HCT116 (cell line): ENCODE measurements at regions not wholly inside any gene's neighbourhood (a gene's known extent, or its start where the extent isn't known, plus 50 kb on each side); places are given as distances from the start of the nearest gene placed in this dataset.

Source experiments
- ATAC-seq: fragments of 200-7000 bp; cut with Tn5 transposase; 2 replicates; pipeline ENCODE4 v1.9.1; 2020; ENCODE audit warnings: mild to moderate bottlenecking, moderate library complexity
- BruUV-seq: library from RNA; stranded (reverse); fragments of 400-500 nt; replicated peaks from 2 replicates; lab custom pipeline; 2021; lab: Mats Ljungman, UMichigan
- CTCF ChIA-PET: fragments of 300-600 bp; sonication (Branson Sonifier 250); formaldehyde crosslinking; loops from one replicate; lab custom pipeline; 2021; ENCODE audit warnings: antibody characterized with exemption; lab: Charles Lee
- POLR2A ChIA-PET: fragments of 300-600, 350-600 bp; sonication (Branson Sonifier 250); formaldehyde crosslinking; loops from one replicate; lab custom pipeline; 2021; ENCODE audit warnings: antibody characterized with exemption; lab: Charles Lee
- RAD21 ChIA-PET, 2 experiments: fragments of 300-600 bp; sonication (Branson Sonifier 250); formaldehyde crosslinking; loops; one replicate each; lab custom pipeline; 2023; ENCODE audit warnings: low total read pairs in 2 of 2; ENCODE audit not compliant: uncharacterized antibody in 2 of 2, unreplicated experiment in 2 of 2, low non-redundant PET in 1 of 2; lab: Charles Lee
- DNase-seq: peaks from one replicate; pipeline ENCODE4 v3.0.0-alpha.2; 2010; ENCODE audit warnings: low read depth, low spot score
- H2AFZ ChIP-seq: fragments of 200-600 bp; shearing (Covaris generic), sonication (generic); 2 replicates; pipeline ENCODE4 v1.6.1; 2017; ENCODE audit warnings: low read depth, mixed run types, mixed read lengths, antibody characterized with exemption, low read length; ENCODE audit not compliant: poor library complexity, severe bottlenecking
- H3K27ac ChIP-seq: 2 replicates; pipeline ENCODE4 v1.5.1; 2012; ENCODE audit warnings: low read depth, low read length
- H3K27me3 ChIP-seq: fragments of 200-600 bp; sonication (generic); 2 replicates; pipeline ENCODE4 v1.6.1; 2016; ENCODE audit warnings: mixed run types, low read length, mixed read lengths; ENCODE audit not compliant: insufficient read depth
- H3K36me3 ChIP-seq, 2 experiments: fragments of 200-500 bp in 1 of 2; fragments of 200-600 bp in 1 of 2; sonication (Bioruptor generic) in 1 of 2; sonication (generic) in 1 of 2; 2 replicates each; pipeline versions ENCODE4 v1.5.1 to v1.6.1; 2014 to 2016; ENCODE audit warnings: low read length in 2 of 2, inconsistent platforms in 1 of 2, mixed read lengths in 1 of 2, mixed run types in 1 of 2; ENCODE audit not compliant: insufficient read depth in 2 of 2, control insufficient read depth in 1 of 2
- H3K4me1 ChIP-seq, 2 experiments: fragments of 200-600 bp in 1 of 2; sonication (generic) in 1 of 2; 2 replicates each; pipeline versions ENCODE4 v1.5.1 to v1.6.1; 2012 to 2017; ENCODE audit warnings: low read length in 2 of 2, inconsistent platforms in 1 of 2, mild to moderate bottlenecking in 1 of 2, mixed read lengths in 1 of 2, mixed run types in 1 of 2, moderate library complexity in 1 of 2; ENCODE audit not compliant: insufficient read depth in 2 of 2, control insufficient read depth in 1 of 2
- H3K4me2 ChIP-seq: fragments of 200-600 bp; sonication (generic); 2 replicates; pipeline ENCODE4 v1.6.1; 2017; ENCODE audit warnings: mixed run types, low read length, mixed read lengths
- H3K4me3 ChIP-seq, 2 experiments: fragments of 200-600 bp in 1 of 2; sonication (generic) in 1 of 2; replicated peaks in 1 of 2; 2 replicates each; pipeline ENCODE4 v1.5.1; 2011 to 2016; ENCODE audit warnings: low read length in 2 of 2, control low read depth in 1 of 2, low read depth in 1 of 2, mild to moderate bottlenecking in 1 of 2, mixed read lengths in 1 of 2, mixed run types in 1 of 2
- H3K79me2 ChIP-seq: fragments of 200-600 bp; sonication (generic); 2 replicates; pipeline ENCODE4 v1.6.1; 2017; ENCODE audit warnings: mild to moderate bottlenecking, mixed run types, low read length, moderate library complexity, mixed read lengths; ENCODE audit not compliant: insufficient read depth
- H3K9ac ChIP-seq: fragments of 200-600 bp; sonication (generic); 2 replicates; pipeline ENCODE4 v1.6.1; 2016; ENCODE audit warnings: low read length, mixed read lengths
- H3K9me2 ChIP-seq: fragments of 200-600 bp; sonication (generic), shearing (Covaris generic); 2 replicates; pipeline ENCODE4 v1.6.1; 2017; ENCODE audit warnings: mixed run types, mild to moderate bottlenecking, moderate library complexity; ENCODE audit not compliant: insufficient read depth
- H3K9me3 ChIP-seq, 2 experiments: fragments of 200-500 bp in 1 of 2; fragments of 200-600 bp in 1 of 2; sonication (Bioruptor generic) in 1 of 2; sonication (generic) in 1 of 2; 2 replicates each; pipeline ENCODE4 v1.6.1; 2014 to 2017; ENCODE audit warnings: low read length in 2 of 2, mixed read lengths in 2 of 2, inconsistent platforms in 1 of 2, low read depth in 1 of 2, mild to moderate bottlenecking in 1 of 2, mixed run types in 1 of 2, moderate library complexity in 1 of 2; ENCODE audit not compliant: control insufficient read depth in 1 of 2, insufficient read depth in 1 of 2
- H4K20me1 ChIP-seq: fragments of 200-600 bp; sonication (generic), shearing (Covaris generic); 2 replicates; pipeline ENCODE4 v1.6.1; 2017; ENCODE audit warnings: mixed run types, mild to moderate bottlenecking, moderate library complexity; ENCODE audit not compliant: insufficient read depth
- CTCF ChIP-seq, 3 experiments: fragments of 200-600 bp in 1 of 3; sonication (generic) in 1 of 3; IDR thresholded peaks in 2 of 3; conservative IDR thresholded peaks in 1 of 3; 2 replicates each; pipeline ENCODE4 v1.5.1; 2012 to 2017; ENCODE audit warnings: low read depth in 2 of 3, low read length in 2 of 3, antibody characterized with exemption in 1 of 3, borderline replicate concordance in 1 of 3, control low read depth in 1 of 3, mild to moderate bottlenecking in 1 of 3, mixed read lengths in 1 of 3, mixed run types in 1 of 3, moderate library complexity in 1 of 3; ENCODE audit not compliant: insufficient read depth in 1 of 3
- EGR1 ChIP-seq: IDR thresholded peaks from 2 replicates; pipeline ENCODE4 v1.6.1; 2012; ENCODE audit warnings: low read depth
- ELF1 ChIP-seq: IDR thresholded peaks from 2 replicates; pipeline ENCODE4 v1.6.1; 2012; ENCODE audit warnings: low read depth, borderline replicate concordance
- EZH2 ChIP-seq: fragments of 200-600 bp; sonication (generic); IDR thresholded peaks from 2 replicates; pipeline ENCODE4 v1.6.1; 2017; ENCODE audit warnings: antibody characterized with exemption, mixed run types
- FOSL1 ChIP-seq: IDR thresholded peaks from 2 replicates; pipeline ENCODE4 v1.6.1; 2012; ENCODE audit warnings: low read depth
- JUND ChIP-seq: IDR thresholded peaks from 2 replicates; pipeline ENCODE4 v1.6.1; 2012
- MAX ChIP-seq: IDR thresholded peaks from 2 replicates; pipeline ENCODE4 v1.6.1; 2012
- POLR2A ChIP-seq: IDR thresholded peaks from 2 replicates; pipeline ENCODE4 v1.7.0; 2011; ENCODE audit warnings: borderline replicate concordance; ENCODE audit not compliant: insufficient read depth, insufficient read length; ENCODE audit errors: extremely low read depth
- POLR2AphosphoS5 ChIP-seq: IDR thresholded peaks from 2 replicates; pipeline ENCODE4 v1.6.1; 2011; ENCODE audit warnings: mild to moderate bottlenecking, low read depth, low read length, moderate library complexity
- RAD21 ChIP-seq: IDR thresholded peaks from 2 replicates; pipeline ENCODE4 v1.6.1; 2012; ENCODE audit warnings: low read depth, mild to moderate bottlenecking
- REST ChIP-seq: IDR thresholded peaks from 2 replicates; pipeline ENCODE4 v1.6.1; 2012; ENCODE audit warnings: low read depth
- SIN3A ChIP-seq: IDR thresholded peaks from 2 replicates; pipeline ENCODE4 v1.6.1; 2012; ENCODE audit warnings: low read depth
- TCF7L2 ChIP-seq: IDR thresholded peaks from 2 replicates; pipeline ENCODE4 v1.7.0; 2011; ENCODE audit warnings: borderline replicate concordance, inconsistent platforms; ENCODE audit not compliant: insufficient read depth, insufficient read length; ENCODE audit errors: extremely low read depth
- YY1 ChIP-seq: IDR thresholded peaks from 2 replicates; pipeline ENCODE4 v1.6.1; 2011; ENCODE audit warnings: low read length, low read depth, moderate library complexity, mild to moderate bottlenecking; ENCODE audit not compliant: insufficient replicate concordance; ENCODE audit errors: extremely low read depth
- ZFX ChIP-seq: fragments of 450-650 bp; IDR thresholded peaks from 2 replicates; pipeline ENCODE4 v1.6.1; 2017
- ZNF274 ChIP-seq: fragments of 200-500 bp; sonication (Bioruptor generic); IDR thresholded peaks from 2 replicates; pipeline ENCODE4 v1.6.1; 2014; ENCODE audit warnings: mild to moderate bottlenecking, low read depth, low read length, inconsistent platforms
- intact Hi-C: fragments of 100-400 bp; cut with micrococcal nuclease; formaldehyde crosslinking; loops from 2 replicates; pipeline ENCODE4 v1.10.0; 2022
- TF ChIP-seq, protein P1 (sequence below): IDR thresholded peaks from 2 replicates; pipeline ENCODE4 v1.6.1; 2012

DNA sequence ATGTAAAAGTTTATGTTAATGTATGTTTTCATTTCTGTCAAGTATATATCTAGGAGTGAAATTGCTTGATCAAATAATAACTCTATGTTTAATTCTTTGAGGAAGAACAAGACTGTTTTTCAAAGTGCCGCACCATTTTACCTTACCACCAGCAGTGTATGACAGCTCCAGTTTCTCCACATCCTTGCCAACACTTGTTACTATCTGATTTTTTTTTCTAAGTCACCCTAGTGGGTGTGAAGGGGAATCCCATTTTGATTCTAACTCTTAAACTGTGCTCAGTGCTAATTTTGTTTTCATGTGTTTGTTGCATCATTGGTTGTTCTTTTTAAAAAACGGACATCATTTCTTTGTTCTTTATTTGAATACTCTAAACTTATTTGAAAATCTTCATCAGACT is 120.2 kb upstream of the CDK6 start:
- no peak overlapping the region for H2AFZ ChIP-seq
- ChIA-PET CTCF (no interaction called here), POLR2A (no interaction called here), RAD21 (no interaction called here)
- no peaks in the 10 kb centered on the region for H3K4me1 ChIP-seq
- H3K9me3 ChIP-seq, result no peaks in the 10 kb centered on the region
- no peak overlapping the region for H3K9ac ChIP-seq
- no peaks in the 10 kb centered on the region for H3K9me2 ChIP-seq
- H4K20me1 ChIP-seq, result no peaks in the 10 kb centered on the region
- no peak overlapping the region for H3K4me2 ChIP-seq
- no peaks in the 10 kb centered on the region for H3K36me3 ChIP-seq
- no peaks in the 10 kb centered on the region for H3K79me2 ChIP-seq
- TF ChIP-seq YY1 (no peak), FOSL1 (no peak), RAD21 (no peak), CTCF (IDR thresholded peaks at IDR 0.05 in 2 of 3, conservative IDR thresholded peaks at IDR 0.05 in 1 of 3; ENCODE audit: borderline replicate concordance in 1 of 3, insufficient read depth in 1 of 3, low read depth in 2 of 3, low read length in 2 of 3) (no peak), POLR2A (no peak), ZNF274 (no peak), ZFX (no peak), ELF1 (no peak), POLR2AphosphoS5 (no peak), SIN3A (no peak), JUND (no peak), REST (no peak), TCF7L2 (no peak), EGR1 (no peak), EZH2 (no peak), MAX (no peak)
- TF ChIP-seq, protein P1, sequence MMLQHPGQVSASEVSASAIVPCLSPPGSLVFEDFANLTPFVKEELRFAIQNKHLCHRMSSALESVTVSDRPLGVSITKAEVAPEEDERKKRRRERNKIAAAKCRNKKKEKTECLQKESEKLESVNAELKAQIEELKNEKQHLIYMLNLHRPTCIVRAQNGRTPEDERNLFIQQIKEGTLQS, result no peak
- DNase-seq (no peak), ATAC-seq (no peak)
- no peaks in the 10 kb centered on the region for H3K27me3 ChIP-seq
- H3K4me3 ChIP-seq, result no peak overlapping the region
- BruUV-seq, result no TSS peak
- H3K27ac ChIP-seq, result no peak overlapping the region
- intact Hi-C loops, result no loop called here
